Loucy (cell line): ENCODE measurements at regions not wholly inside any gene's neighbourhood (a gene's known extent, or its start where the extent isn't known, plus 50 kb on each side); places are given as distances from the start of the nearest gene placed in this dataset.

Experiments used
- CTCF ChIP-seq: fragments of 200-600 bp; sonication (generic); conservative IDR thresholded peaks from 2 replicates; pipeline ENCODE4 v1.5.1; 2014; ENCODE audit warnings: mild to moderate bottlenecking, antibody characterized with exemption, low read length
- EZH2phosphoT487 ChIP-seq: fragments of 200-600 bp; IDR thresholded peaks from 2 replicates; pipeline ENCODE4 v1.6.1; 2018; ENCODE audit warnings: antibody characterized with exemption, mild to moderate bottlenecking, moderate library complexity, borderline replicate concordance

GRCh38 chr9:18129809-18130334, 344.1 kb upstream of the ADAMTSL1 start:
- TF ChIP-seq CTCF, result no peak
- TF ChIP-seq EZH2phosphoT487, result no peak
